Muscle of back (tissue), 3 donors: ENCODE measurements at regions not wholly inside any gene's neighbourhood (a gene's known extent, or its start where the extent isn't known, plus 50 kb on each side); places are given as distances from the start of the nearest gene placed in this dataset.
A peak's percentile ranks its signal among the peaks of the same experiment; 100 is the strongest.

Experiments
- DNase-seq, 3 donors: peaks; one replicate each; pipeline versions ENCODE4 v3.0.0 to v3.0.0-alpha.2; 2013

DNA sequence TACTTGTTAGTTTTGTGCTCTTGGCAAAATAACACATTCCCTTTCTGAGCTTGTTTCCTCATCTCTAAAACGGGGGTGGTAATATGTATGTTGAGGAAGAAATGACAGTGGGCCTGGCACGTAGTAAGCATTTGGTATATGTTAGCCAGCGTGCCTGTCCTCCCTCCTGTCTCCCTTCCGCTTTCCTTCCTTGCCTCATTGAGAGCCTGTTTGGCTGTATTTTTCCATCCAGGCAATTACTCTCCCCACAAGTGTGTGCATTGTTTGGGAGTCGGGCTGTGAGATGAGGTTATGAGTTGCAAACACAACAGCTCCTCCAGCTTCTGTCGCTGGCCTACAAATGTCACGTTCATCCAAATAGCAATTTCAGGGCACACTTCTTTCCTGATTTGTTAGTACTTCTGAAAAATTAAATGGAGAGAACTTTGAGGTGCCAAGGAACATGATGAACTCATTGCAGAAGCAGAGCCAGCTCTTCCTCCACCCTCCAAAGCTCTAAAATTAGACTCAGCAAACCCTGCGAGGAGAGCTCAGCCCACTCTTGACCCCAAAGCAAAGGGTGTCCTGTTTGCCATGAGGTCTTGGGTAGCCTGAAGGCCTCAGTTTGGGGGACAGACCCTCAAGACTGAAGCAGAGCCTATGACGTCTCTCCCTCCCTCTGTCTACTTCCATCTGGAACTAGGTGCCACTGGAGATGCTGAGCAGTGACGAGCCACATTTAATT, 50.7 kb upstream of the TOX2 start:
- DNase-seq: no peak

DNA sequence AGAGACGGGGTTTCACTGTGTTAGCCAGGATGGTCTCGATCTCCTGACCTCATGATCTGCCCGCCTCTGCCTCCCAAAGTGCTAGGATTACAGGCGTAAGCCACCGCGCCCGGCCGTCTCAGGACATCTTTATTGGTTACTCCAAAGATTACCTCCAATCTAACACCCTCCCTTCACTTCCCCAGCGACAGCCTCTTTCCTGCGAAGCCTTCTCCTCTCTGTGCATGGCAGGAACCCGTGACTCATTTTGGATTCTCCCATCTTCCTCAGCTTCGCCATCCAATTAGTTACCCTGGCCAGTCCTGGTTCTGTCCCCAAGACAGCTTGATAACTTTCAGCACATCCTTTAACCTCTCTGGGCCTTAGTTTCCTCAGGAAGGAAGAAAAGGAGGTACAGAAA, 51.3 kb upstream of the TOX2 start:
- DNase-seq: no peak

DNA sequence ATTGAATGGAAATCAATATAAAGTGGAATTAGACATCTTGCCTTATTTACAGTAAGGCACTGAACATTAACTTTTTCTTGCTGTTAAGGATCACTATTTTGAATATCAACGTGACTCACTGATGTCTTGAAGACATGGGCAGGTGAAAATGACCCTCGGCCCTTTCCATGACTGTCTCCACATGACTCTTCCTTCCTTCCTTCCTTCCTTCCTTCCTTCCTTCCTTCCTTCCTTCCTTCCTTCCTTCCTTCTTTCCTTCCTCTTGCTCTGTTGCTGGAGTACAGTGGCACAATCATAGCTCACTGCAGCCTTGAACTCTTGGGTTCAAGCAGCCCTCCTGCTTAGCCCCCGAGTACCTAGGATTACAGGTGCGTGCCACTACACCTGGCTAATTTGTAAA, 52.2 kb upstream of the TOX2 start:
- DNase-seq: no peak

DNA sequence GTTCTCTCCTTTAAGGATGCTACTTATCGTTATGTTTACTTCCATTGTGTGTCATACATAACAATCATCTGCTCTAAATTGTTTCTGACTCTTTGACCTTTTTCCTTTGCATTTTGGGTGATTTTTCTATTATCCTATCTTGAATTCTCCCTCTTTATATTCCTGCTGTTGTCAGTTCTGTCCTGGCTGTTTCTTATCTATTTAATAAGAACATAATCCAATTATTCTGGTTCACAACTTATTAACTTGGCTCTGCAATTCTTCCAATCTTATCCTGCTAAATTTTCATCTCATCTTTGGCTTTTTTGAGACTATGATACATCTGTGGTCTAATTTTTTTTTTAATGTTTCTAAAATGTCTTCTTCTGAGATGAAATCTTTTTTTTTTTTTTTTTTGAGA, 54.7 kb upstream of the TOX2 start:
- no peak for DNase-seq

GRCh38 chr20:43857932-43858331, 56.7 kb upstream of the TOX2 start:
- DNase-seq: no peak

- no peak for DNase-seq
These were observed 57.5 kb upstream of the TOX2 start for GRCh38 chr20:43857127-43857526.

GRCh38 chr20:43855803-43856202, 58.8 kb upstream of the TOX2 start:
- no peak for DNase-seq

GRCh38 chr20:43853918-43854317, 60.7 kb upstream of the TOX2 start:
- DNase-seq: no peak

DNA sequence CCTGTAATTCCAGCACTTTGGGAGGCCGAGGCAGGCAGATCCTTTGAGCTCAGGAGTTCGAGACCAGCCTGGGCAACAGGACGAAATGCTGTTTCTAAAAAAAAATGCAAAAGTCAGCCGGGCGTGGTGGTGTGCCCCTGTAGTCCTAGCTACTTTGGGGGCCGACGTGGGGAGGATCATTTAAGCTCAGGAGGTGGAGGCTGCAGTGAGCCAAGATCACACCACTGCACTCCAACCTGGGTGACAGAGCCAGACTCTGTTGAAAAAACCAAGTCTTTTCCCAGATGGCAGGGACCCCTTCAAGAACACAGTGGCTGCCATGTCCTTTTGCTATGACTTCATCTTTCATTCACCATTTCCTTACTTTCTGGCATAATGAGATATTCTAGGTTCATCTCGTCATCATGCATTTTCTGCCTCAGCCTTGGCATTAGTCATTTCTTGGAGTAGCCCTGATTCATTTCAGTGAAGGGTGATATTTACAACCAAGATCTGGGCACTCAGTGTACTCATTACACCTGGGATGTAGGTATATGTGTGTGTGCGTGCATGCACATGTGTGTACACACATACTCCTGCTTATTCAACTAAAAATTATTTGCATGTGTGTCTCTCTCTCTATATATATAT, 61.4 kb upstream of the TOX2 start:
- DNase-seq: no peak

DNA sequence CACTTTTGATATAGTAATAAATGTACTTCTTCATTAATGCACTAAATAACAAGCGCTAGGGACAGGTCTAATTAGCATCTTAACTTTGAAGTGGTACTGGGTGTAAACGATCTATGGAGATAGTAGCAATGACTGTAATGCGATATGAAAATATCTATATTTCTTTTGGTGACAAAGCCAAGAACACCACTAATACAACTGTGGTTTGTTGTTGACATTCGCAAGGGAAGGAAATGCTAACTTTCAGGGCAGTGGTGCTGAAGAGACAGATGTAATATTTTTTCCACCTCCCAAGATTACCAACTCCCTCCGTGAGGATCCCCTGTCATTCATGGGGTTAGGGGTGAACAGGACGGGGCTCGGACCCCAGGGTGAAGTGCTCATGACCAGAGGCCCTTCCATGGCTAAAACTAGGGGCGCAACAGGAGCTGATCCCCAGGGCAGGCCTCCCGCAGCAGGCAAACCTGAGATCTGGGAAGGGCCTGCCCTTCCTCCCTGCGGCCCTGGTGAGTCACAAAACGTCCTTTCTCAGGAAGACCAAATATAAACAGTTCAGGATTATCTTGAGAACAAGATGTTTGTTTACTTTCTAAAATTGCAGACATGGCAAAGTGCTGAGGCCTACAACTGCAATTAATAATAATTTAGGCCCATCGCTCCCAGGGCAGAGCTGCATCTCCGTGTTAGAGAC, 65.0 kb upstream of the TOX2 start:
- DNase-seq: no peak

GRCh38 chr20:43846516-43846905, 68.1 kb upstream of the TOX2 start:
- no peak for DNase-seq

DNA sequence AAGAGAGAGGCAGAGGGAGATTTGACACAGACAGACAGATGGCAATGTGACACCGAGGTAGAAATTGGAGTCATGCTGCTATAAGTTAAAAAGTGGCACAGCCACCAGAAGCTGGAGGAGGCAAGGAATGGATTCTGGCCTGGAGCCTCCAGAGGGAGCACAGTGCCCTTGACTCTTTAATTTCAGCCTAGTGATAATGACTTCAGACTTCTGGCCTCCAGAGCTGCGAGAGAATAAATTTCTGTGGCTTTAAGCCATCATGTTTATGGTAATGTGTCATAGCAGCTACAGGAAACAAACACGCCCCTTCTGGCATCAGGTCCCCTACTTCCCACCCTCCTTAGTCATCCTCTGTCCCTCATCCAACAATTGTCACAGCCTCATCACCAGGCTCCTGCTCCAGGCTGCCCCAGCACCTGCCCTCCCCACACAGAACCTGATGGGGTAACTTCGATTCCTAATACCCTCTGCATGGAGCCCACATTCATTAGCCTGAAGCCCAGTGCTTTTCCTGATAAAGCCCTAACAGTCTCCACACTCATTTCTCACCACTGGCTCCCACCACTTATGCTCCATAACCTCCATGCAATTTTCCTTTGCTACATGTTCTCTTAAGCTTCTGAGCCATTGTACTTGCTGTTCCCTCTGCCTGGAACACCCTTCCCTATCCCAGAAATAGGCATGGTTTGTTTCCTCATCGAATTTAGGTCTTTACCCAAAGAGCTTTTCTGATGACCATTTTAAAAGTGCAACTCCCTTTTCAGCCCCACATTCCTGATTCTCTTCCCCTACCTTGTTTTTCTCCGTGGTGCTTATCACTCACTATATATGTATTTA, 69.7 kb upstream of the TOX2 start:
- DNase-seq: peak; percentile 70 to 89 (median 88)

DNA sequence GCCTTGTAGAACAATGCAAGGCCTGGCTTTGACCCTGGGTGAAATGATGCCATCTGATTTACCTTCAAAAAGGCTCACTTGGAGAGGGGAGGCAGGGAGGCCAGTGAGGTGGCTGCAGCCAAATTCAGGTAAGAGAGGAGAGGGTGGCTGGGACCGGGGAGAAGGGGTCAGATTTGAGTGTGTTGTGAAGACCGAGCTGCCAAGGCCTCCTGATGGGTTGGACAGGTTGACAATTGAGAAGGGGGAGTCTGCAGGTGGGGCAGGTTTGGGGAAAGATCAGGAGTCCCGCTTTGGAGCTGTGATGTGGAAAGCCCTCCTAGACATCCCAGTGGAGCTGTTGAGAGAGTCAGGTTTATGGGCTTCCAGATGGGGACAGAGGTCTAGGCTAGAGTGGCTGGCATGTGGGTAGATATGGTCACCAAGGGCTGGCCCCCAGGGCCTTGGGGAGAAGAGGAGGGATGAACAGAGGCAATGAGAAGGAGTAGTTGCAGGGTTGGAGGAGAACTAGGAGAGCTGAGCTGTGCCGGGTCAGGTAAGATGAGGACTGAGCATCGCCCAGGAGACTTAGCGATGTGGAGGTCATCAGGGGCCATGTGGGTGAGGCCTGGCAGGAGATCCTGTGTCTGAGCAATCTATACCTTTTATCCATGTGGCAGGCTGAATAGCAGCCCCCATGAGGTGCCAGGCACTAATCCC, 70.5 kb upstream of the TOX2 start:
- no peak for DNase-seq

- peak in 1 of 3 donors; percentile 72 for DNase-seq
These were observed 71.3 kb upstream of the TOX2 start for GRCh38 chr20:43843096-43843964.

- DNase-seq: no peak
These were observed 72.3 kb upstream of the TOX2 start for GRCh38 chr20:43842126-43843020.

DNA sequence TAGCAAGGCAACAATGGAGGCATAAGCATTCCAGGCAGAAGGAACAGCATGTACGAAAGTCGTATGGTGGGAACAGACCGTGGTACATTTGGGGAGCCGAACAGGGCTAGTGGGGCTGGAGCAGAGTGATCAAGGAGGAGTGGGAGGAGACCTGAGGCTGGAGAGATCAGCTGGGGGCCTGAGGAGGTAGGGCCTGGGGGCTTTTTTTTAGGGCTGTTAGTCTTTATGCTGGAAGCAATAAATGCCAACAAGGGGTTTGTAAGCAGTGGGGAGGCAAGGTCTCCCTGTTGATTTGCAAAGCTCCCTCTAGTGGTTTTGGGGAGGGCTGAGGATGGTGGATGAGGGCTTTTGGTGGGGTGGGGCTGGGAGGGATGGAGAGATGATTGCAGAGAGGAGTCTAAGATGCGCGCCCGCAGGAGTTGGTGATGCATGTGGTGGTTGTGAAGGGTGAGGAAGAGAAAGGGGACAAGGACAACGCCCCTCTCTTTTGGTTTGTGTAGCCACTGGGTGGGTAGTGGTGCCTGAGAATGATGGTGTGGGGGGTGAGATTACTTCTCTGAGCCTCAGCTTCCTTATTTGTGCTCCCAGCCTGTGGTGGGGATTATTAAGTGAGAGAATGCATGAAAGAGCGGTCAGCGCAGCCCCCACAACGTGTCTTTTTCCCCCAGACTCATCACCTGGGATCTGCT, 74.1 kb upstream of the TOX2 start:
- DNase-seq: no peak

DNA sequence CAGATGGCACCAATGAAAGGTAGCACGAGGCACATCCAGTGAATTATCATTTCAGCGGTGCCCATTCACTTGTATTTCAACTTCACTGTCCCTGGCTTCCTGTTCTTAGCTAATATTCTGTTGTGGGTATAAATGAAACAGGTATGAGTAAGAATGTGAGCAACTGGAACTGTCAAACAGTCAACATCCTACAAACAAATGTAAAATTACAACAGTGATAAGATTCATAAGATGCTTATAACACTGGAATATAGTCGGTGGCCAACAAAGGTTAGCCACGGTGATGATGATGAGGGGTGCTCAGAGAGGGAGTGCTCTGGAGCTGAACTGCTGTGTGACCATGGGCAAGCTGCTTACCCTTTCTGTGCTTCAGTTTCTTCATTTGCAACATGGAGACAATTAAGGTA, 74.9 kb upstream of the TOX2 start:
- DNase-seq: no peak

GRCh38 chr20:43838703-43839060, 76.0 kb upstream of the TOX2 start:
- DNase-seq: no peak
